Lower leg skin (tissue), 3 donors: ENCODE measurements at regions not wholly inside any gene's neighbourhood (a gene's known extent, or its start where the extent isn't known, plus 50 kb on each side); places are given as distances from the start of the nearest gene placed in this dataset.

ENCODE experiments used
- CTCF ChIP-seq, 3 donors: fragments of 450-650 bp; IDR thresholded peaks; one replicate each; pipeline ENCODE4 v1.5.1; 2016; ENCODE audit warnings: antibody characterized with exemption in 3 of 3, mild to moderate bottlenecking in 3 of 3, moderate library complexity in 2 of 3
- POLR2A ChIP-seq, 2 donors: fragments of 450-650 bp; IDR thresholded peaks; one replicate each; pipeline ENCODE4 v1.6.1; 2016 to 2017; ENCODE audit warnings: antibody characterized with exemption in 2 of 2, mild to moderate bottlenecking in 1 of 2, moderate library complexity in 1 of 2

DNA sequence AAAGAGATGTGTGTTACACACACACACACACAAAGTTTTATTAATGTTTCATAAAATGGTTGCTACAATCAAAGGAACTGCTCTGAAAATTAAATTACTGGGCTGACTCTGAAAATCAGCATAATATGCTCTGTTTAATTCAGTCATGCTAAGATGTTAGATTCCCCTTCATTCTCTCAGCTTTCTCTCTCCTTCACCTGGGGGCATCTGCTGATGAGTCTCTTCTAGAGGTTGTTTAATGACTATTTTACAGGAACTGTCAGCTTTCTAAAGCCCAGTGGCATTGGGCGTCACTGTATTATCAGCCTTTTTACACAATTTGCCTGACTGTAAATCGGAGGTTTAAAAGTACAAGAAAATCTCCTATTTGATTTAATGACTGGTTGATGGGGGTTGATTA is 559.7 kb upstream of the POU3F2 start:
- TF ChIP-seq CTCF (IDR thresholded peaks at IDR 0.05): no peak
- TF ChIP-seq POLR2A (IDR thresholded peaks at IDR 0.05): no peak
